ENCODE measurements at regions not wholly inside any gene's neighbourhood (a gene's known extent, or its start where the extent isn't known, plus 50 kb on each side); places are given as distances from the start of the nearest gene placed in this dataset.
"Not testable (repeated sequence)": the region's sequence is repeated elsewhere in the genome, so short reads cannot be mapped to it uniquely, and the experiment has no call there.

DNA sequence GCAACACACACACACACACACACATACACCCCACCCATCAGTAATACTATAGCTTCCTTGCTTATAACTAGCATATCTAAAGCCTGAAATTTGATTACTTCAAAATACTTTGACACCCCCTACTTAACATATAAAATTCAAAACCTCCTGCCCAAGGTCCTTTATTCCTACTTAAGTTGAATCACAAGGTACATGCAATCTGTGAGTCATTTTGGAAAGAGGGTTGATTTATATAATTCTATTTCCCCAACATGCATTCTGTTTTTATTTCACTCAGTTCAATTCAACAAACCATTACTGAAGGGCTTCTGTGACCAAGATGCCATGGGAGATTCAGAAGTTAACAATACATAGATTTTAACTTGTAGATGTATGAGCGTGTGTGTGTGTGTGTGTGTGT lies 420.7 kb downstream of the METTL4 start:
- no peak for DNase-seq (ENCODE audit: low read depth in 4 of 4, low spot score in 1 of 4)

- DNase-seq (ENCODE audit: low read depth in 4 of 4, low spot score in 1 of 4): no peak
Measured at GRCh38 chr18:2154278-2154677, 417.0 kb downstream of the METTL4 start.

DNA sequence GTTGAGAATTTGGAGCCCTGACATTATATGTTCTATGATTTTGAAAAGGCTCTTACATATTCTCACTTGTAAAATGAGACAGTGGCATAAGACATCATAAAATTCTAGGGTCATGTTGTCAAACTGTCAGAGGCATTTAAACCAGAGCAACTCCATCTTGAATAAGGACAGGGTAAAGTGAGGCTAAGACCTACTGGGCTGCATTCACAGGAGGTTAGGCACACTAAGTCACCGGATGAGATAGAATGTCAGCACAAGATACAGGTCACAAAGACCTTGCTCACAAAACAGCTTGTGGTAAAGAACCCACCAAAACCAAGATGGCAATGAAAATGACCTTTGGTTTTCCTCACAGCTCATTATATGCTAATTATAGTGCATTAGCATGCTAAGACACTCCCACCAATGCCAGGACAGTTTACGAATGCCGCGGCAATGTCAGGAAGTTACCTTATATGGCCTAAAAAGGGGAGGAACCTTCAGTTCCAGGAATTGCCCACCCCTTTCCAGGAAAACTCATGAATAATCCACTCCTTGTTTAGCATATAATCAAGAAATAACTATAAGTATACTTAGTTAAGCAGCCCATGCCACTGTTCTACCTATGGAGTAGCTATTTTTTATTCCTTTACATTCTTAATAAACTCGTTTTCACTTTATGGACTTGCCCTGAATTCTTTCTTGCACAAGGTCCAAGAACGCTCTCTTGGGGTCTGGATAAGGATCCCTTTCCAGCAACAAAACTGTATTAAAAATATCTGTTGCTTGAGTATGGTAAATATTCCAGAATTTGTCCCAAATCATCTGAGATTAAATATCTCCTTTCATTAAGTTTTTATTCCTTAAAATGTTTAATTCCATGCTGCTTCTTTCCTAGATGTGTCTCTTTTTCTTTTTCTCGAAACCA lies 406.4 kb downstream of the METTL4 start:
- no peak for DNase-seq (ENCODE audit: low read depth in 4 of 4, low spot score in 1 of 4)

GRCh38 chr18:2166876-2167275 lies 404.4 kb downstream of the METTL4 start:
- not testable (repeated sequence) for DNase-seq (ENCODE audit: low read depth in 4 of 4, low spot score in 1 of 4)

DNA sequence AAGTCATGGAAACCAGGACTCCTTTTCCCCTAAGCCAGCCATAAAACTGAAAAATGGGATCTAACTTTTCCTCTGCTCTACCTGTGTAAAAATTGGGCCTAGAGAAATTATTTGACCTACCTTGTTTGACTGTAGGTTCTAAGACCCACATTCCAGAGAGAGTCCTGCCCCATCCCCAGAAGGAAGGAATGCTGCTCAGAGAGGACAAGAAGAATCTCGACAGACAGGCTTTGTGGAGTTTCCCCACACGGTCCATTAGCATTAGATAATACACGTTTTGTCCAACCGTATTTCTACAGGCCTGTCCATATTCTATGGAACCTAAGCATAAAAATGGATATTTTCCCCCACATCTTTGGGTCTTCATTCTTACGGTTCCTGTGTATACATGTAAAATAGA lies 403.3 kb downstream of the METTL4 start:
- DNase-seq (ENCODE audit: low read depth in 4 of 4, low spot score in 1 of 4): no peak

DNA sequence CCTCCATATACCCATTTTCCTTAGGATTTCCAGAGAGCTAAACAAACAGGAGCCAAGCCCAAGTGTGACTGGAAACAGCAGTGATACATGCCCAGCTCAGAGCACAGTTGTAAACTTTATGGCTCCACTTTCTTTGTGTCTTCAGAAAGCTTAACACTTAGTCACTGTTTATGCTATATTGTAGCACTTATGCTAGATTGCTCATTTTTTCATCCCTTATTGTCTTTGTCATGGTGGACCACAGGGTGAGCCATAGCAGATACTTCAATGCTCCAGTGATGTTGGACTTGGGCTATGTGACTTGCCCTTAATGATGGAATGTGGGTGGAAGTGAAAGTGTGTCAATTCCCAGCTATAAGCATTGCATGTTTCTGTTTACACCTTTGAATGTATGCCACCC lies 401.6 kb downstream of the METTL4 start:
- no peak for DNase-seq (ENCODE audit: low read depth in 4 of 4, low spot score in 1 of 4)

- DNase-seq (ENCODE audit: low read depth in 4 of 4, low spot score in 1 of 4): no peak
Measured at GRCh38 chr18:2171840-2172625, 399.3 kb downstream of the METTL4 start.

DNA sequence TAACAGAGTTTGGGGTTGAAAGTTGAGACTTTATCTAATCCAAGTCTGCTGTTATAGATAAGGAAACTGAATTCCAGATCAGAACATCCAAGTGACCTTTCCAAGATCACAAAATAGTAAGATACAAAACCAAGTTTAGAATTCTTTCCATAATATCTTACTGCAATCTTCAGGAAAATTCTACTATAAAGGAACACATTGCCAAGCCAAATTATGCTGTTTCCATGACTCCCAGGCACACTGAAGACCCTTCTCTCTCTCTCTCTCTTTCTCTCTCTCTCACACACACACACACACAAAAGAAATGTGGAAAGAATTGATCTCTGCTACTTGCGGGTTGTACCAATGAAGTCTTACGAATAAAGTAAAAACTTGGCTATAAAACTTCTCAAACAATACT lies 398.4 kb downstream of the METTL4 start:
- DNase-seq (ENCODE audit: low read depth in 4 of 4, low spot score in 1 of 4): no peak

DNA sequence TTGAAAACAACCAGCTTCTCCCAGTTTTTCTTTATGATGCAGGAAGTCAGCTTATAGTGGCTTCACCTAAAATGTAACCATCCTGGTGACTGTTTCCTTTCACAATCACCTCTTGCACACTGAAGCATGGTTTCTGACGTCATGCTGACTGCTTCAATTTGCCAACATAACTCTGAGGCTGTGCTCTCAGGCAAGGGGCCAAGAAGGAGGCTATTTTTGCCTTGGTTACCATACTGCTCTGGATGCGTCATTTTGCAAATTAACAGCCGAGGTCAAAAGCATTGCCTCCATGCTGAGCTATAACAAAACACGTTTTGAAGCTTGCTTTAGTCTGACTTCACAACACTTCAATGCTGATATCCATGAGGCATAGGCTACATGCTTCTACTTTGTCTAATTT lies 397.8 kb downstream of the METTL4 start:
- no peak for DNase-seq (ENCODE audit: low read depth in 4 of 4, low spot score in 1 of 4)

GRCh38 chr18:2178036-2178435 lies 393.3 kb downstream of the METTL4 start:
- DNase-seq (ENCODE audit: low read depth in 4 of 4, low spot score in 1 of 4): no peak

DNA sequence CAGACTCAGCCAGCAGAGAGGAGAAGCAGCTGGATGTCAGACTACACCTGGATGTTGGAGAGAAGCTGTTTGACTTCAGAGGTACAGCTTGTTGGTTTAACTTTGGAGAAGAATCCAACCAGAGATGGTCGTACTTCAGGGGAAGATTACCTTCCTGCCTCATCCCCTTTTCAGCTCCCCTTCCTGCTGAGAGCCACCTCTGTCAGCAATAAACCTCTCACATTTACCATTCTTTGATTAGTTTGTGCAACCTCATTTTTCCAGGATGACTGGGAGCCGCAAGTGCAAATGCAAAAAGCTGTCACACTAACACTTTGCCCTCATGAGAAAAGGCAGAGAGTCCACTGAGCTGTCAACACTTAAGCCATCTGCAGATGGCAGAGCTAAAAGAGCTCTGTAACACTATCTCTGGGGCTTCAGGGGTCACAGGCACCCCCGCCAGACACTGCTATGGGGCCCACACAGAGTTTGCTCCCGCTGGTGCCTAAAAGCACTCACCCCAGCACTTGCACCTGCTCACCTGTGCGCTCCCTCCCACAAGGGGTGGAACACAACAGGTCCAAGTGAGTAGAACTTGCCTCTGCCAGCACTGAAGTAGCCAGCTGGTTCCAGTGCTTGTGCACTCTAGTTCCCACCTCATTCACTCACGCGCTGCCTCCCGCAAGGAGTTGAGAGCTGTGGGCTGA lies 391.7 kb downstream of the METTL4 start:
- DNase-seq (ENCODE audit: low read depth in 4 of 4, low spot score in 1 of 4): no peak

- DNase-seq (ENCODE audit: low read depth in 4 of 4, low spot score in 1 of 4): no peak
Measured at GRCh38 chr18:2180586-2180985, 390.7 kb downstream of the METTL4 start.

DNA sequence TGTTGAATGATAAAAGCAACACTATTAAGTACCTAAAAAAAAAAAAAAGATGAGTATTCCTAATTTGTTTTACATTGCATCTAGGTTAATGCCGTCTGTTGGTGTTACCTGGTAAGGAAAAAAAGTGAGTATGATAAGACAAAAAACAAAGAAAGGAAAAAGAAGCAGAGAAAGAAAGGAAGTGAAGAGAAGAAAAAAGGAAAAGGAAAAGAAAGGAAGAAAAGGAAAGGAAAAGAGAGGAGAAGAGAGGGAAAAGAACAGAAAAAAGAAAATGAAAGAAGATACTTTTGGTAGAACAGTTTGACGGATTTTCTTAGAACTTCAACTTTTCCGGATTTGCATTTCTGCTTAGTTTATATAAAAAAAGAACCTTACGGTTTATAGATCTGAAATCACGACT lies 387.9 kb downstream of the METTL4 start:
- no peak for DNase-seq (ENCODE audit: low read depth in 4 of 4, low spot score in 1 of 4)

GRCh38 chr18:2186967-2187366 lies 384.3 kb downstream of the METTL4 start:
- DNase-seq (ENCODE audit: low read depth in 4 of 4, low spot score in 1 of 4): no peak

DNA sequence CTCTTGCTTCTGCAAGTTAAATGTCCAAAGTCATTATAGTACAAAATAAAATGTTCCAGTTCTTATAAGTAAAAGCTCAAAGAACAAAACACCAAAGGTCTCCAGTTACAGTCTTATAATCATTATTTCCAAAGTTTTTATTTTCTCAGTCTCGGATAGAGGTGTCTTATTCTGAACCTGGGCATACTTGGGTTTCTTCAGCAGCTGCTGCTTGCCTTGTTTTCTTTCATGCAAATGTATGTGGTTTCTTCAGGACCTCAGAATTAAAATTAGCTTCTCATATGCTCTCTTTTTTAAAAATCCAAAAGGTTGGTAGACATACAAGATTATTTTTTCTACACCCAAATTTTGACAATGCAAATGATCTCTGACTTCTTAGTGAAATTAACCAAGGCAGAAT lies 383.0 kb downstream of the METTL4 start:
- no peak for DNase-seq (ENCODE audit: low read depth in 4 of 4, low spot score in 1 of 4)

- no peak for DNase-seq (ENCODE audit: low read depth in 4 of 4, low spot score in 1 of 4)
Measured at GRCh38 chr18:2191180-2191790, 380.0 kb downstream of the METTL4 start.

DNA sequence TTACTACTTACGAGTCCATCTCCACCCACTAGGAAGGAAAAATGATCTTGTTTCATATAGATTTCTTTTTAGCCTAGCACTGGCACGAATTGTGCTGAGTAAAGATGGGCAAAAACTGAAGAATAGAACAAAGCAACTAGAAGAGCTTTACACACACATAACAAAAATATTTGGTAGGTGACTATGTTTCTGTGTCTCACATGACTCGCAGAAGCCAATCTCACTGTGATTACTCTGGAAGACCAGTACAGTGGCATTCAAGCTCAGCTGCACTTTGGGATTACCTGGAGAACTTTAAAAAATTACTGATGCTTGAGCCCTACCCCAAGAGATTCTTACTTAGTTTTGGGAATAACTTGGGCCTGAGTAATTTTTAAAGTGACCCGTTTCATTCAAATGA lies 378.7 kb downstream of the METTL4 start:
- no peak for DNase-seq (ENCODE audit: low read depth in 4 of 4, low spot score in 1 of 4)

DNA sequence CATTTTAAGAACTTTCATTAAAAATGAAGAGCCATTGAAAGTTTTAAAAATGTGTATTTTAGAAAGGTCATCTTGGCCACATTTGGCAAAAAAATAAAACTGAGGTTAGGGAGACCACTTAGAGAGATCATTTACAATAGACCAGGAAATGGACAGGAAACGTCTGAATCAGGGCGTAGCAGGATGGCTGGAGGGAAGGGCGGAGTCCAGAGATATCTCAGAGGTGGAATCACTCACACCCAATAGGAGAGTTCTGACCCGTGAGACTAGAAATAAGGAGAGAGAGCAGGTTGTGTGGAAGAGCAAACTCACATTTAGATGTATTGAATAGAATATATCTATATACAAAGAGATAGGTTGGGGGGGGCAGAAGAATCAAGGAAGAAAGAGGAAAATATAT lies 373.4 kb downstream of the METTL4 start:
- DNase-seq (ENCODE audit: low read depth in 4 of 4, low spot score in 1 of 4): no peak

DNA sequence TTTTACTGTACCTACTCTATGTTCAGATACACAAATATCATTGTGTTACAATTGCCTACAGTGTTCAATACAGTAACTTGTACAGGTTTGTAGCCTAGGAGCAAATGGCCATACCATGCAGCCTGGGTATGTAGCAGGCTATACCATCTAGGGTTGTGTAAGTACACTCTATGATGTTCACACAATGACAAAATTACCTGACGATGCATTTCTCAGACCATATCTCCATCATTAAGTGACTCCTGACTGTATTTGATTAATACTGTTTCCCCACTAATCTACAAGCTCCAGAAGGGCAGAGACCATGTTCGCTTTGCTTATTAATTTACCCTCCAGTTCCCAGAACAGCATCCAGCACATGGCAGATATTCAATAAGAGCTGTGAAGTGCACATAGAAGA lies 372.2 kb downstream of the METTL4 start:
- DNase-seq (ENCODE audit: low read depth in 4 of 4, low spot score in 1 of 4): no peak

DNA sequence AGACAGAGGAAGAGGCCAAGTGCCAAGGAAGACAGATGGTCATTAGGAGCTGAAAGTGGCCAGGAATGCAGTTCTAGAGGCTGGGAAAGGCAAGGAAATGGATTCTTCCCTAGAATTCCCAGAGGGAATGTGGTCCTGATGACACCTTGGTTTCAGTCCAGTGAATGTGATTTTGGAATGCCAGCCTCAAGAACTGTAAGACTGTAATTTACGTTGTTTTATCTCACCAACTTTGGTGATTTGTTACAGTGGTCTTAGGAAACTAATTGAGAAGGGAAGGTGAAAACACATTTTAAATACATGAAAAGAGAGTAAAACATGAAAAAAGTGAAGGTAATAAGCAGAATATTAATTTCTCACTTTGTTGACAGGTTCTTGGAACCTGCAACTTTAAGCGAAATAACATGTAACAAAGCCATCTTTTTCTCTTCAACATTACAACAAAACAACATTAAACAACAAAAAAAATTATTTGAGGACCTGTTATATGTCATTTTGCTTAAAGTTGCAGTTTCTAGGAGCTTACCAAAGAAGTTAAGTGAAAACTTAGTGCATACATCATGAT lies 370.2 kb downstream of the METTL4 start:
- DNase-seq (ENCODE audit: low read depth in 4 of 4, low spot score in 1 of 4): no peak

DNA sequence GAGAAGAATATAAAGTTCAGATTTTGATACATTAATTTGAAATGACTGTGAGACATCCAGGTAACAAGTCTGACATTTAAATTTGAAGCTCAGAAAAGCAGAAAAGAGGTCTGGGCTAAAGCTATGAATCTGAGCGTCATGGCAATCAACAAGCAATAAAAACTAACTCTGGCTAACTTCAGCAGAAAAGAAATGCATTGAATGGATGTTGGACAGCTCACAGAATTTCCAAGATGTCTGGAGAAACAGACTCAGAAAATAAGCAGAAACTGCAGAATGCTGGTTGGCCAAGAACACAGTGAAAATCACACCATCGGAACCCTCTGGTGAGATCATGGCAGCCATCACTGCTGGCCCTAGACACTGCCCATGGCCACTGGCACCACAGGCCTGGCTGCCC lies 366.6 kb downstream of the METTL4 start:
- no peak for DNase-seq (ENCODE audit: low read depth in 4 of 4, low spot score in 1 of 4)

Measured in stimulated activated CD4-positive, alpha-beta T cell treated with anti-CD3 and anti-CD28 coated beads, Interleukin-1b, Interleukin-23, amount 100 ng/mL, for 24 hours (primary cell).